ENCODE measurements at regions not wholly inside any gene's neighbourhood (a gene's known extent, or its start where the extent isn't known, plus 50 kb on each side); places are given as distances from the start of the nearest gene placed in this dataset.
"Not testable (repeated sequence)": the region's sequence is repeated elsewhere in the genome, so short reads cannot be mapped to it uniquely, and the experiment has no call there.

- DNase-seq, result not testable (repeated sequence)
Measured at GRCh38 chr1:243074224-243074623, 180.9 kb downstream of the CEP170 start.

- not testable (repeated sequence) for DNase-seq
Measured at GRCh38 chr1:243067056-243067455, 188.0 kb downstream of the CEP170 start.

GRCh38 chr1:243061965-243062364 is 193.1 kb downstream of the CEP170 start:
- not testable (repeated sequence) for DNase-seq

GRCh38 chr1:243055510-243055909 is 199.6 kb downstream of the CEP170 start:
- not testable (repeated sequence) for DNase-seq

GRCh38 chr1:243055091-243055490 is 200.0 kb downstream of the CEP170 start:
- not testable (repeated sequence) for DNase-seq

GRCh38 chr1:243054681-243055080 is 200.4 kb downstream of the CEP170 start:
- DNase-seq, result not testable (repeated sequence)

- not testable (repeated sequence) for DNase-seq
Measured at GRCh38 chr1:243053048-243053447, 202.0 kb downstream of the CEP170 start.

- DNase-seq, result not testable (repeated sequence)
Measured at GRCh38 chr1:243050613-243051012, 204.5 kb downstream of the CEP170 start.

GRCh38 chr1:243049716-243050115 is 205.4 kb downstream of the CEP170 start:
- DNase-seq, result not testable (repeated sequence)

- not testable (repeated sequence) for DNase-seq
Measured at GRCh38 chr1:243021365-243021764, 233.7 kb downstream of the CEP170 start.

GRCh38 chr1:243019030-243019635 is 235.9 kb downstream of the CEP170 start:
- DNase-seq, result peak; percentile 23

GRCh38 chr1:243010719-243011118 is 244.4 kb downstream of the CEP170 start:
- not testable (repeated sequence) for DNase-seq

GRCh38 chr1:243001003-243001402 is 254.1 kb downstream of the CEP170 start:
- not testable (repeated sequence) for DNase-seq

- not testable (repeated sequence) for DNase-seq
Measured at GRCh38 chr1:242992776-242993175, 262.3 kb downstream of the CEP170 start.

- DNase-seq, result not testable (repeated sequence)
Measured at GRCh38 chr1:242985096-242985495, 270.0 kb downstream of the CEP170 start.

GRCh38 chr1:242973341-242973740 is 281.7 kb downstream of the CEP170 start:
- not testable (repeated sequence) for DNase-seq

- no peak for DNase-seq
Measured at GRCh38 chr1:242966892-242967291, 288.2 kb downstream of the CEP170 start.

GRCh38 chr1:242959397-242959796 is 295.7 kb downstream of the CEP170 start:
- not testable (repeated sequence) for DNase-seq

GRCh38 chr1:242954945-242955344 is 300.1 kb downstream of the CEP170 start:
- DNase-seq, result not testable (repeated sequence)

GRCh38 chr1:242946206-242946605 is 308.9 kb downstream of the CEP170 start:
- DNase-seq, result no peak

GRCh38 chr1:242936725-242937124 is 318.4 kb downstream of the CEP170 start:
- DNase-seq, result not testable (repeated sequence)

- not testable (repeated sequence) for DNase-seq
Measured at GRCh38 chr1:242924717-242925116, 330.4 kb downstream of the CEP170 start.

GRCh38 chr1:242923603-242924002 is 331.5 kb downstream of the CEP170 start:
- DNase-seq, result not testable (repeated sequence)

GRCh38 chr1:242914729-242915128 is 340.4 kb downstream of the CEP170 start:
- DNase-seq, result not testable (repeated sequence)

- not testable (repeated sequence) for DNase-seq
Measured at GRCh38 chr1:242912855-242913254, 342.2 kb downstream of the CEP170 start.
